OCI-LY7 (cell line): ENCODE measurements at regions not wholly inside any gene's neighbourhood (a gene's known extent, or its start where the extent isn't known, plus 50 kb on each side); places are given as distances from the start of the nearest gene placed in this dataset.

Experiments
- BruUV-seq: library from RNA; stranded (reverse); fragments of 400-500 nt; replicated peaks from 2 replicates; lab custom pipeline; 2021; lab: Mats Ljungman, UMichigan
- CTCF ChIA-PET: fragments of 300-600 bp; sonication (Branson Sonifier 250); formaldehyde crosslinking; loops from one replicate; lab custom pipeline; 2022; ENCODE audit warnings: antibody characterized with exemption; ENCODE audit not compliant: unreplicated experiment; lab: Charles Lee
- POLR2A ChIA-PET: fragments of 300-600 bp; sonication (Branson Sonifier 250); formaldehyde crosslinking; loops from one replicate; lab custom pipeline; 2022; ENCODE audit warnings: antibody characterized with exemption; lab: Charles Lee
- DNase-seq: peaks from one replicate; pipeline ENCODE4 v3.0.0-alpha.2; 2015; ENCODE audit warnings: low spot score
- H2AFZ ChIP-seq: fragments of 200-600 bp; sonication (generic), shearing (Covaris generic); 2 replicates; pipeline ENCODE4 v1.6.1; 2014; ENCODE audit warnings: mild to moderate bottlenecking, antibody characterized with exemption, low read length, moderate library complexity
- H3K27ac ChIP-seq: fragments of 200-600 bp; sonication (generic); 2 replicates; pipeline ENCODE4 v1.5.1; 2014; ENCODE audit warnings: mixed run types, low read depth, mild to moderate bottlenecking, moderate library complexity, low read length, inconsistent platforms; ENCODE audit not compliant: poor library complexity, severe bottlenecking
- H3K36me3 ChIP-seq: fragments of 200-600 bp; sonication (generic); 2 replicates; pipeline ENCODE4 v1.6.1; 2014; ENCODE audit warnings: mild to moderate bottlenecking, antibody characterized with exemption, low read length, moderate library complexity, mixed read lengths; ENCODE audit not compliant: insufficient read depth
- H3K4me1 ChIP-seq: fragments of 200-600 bp; sonication (generic); 2 replicates; pipeline ENCODE4 v1.5.1; 2014; ENCODE audit warnings: mild to moderate bottlenecking, low read length; ENCODE audit not compliant: insufficient read depth, poor library complexity, severe bottlenecking
- H3K4me2 ChIP-seq: fragments of 200-600 bp; sonication (generic); 2 replicates; pipeline ENCODE4 v1.6.1; 2014; ENCODE audit warnings: mild to moderate bottlenecking, low read length
- H3K4me3 ChIP-seq: fragments of 200-600 bp; sonication (generic); 2 replicates; pipeline ENCODE4 v1.5.1; 2014; ENCODE audit warnings: mild to moderate bottlenecking, low read depth, low read length; ENCODE audit not compliant: poor library complexity, severe bottlenecking
- H3K79me2 ChIP-seq: fragments of 200-600 bp; sonication (generic); 2 replicates; pipeline ENCODE4 v1.6.1; 2016; ENCODE audit warnings: low read depth, mild to moderate bottlenecking, low read length, moderate library complexity, mixed read lengths; ENCODE audit not compliant: insufficient read depth
- H3K9me2 ChIP-seq: fragments of 200-600 bp; sonication (generic); 2 replicates; pipeline ENCODE4 v1.6.1; 2016; ENCODE audit warnings: mild to moderate bottlenecking, low read length, mixed read lengths; ENCODE audit not compliant: insufficient read depth
- H3K9me3 ChIP-seq: fragments of 200-600 bp; sonication (generic); 2 replicates; pipeline ENCODE4 v1.6.1; 2014; ENCODE audit warnings: mild to moderate bottlenecking, mixed run types, low read length, mixed read lengths
- H4K20me1 ChIP-seq: fragments of 200-600 bp; sonication (generic); 2 replicates; pipeline ENCODE4 v1.6.1; 2014; ENCODE audit warnings: mild to moderate bottlenecking, antibody characterized with exemption, low read length, moderate library complexity, mixed read lengths; ENCODE audit not compliant: insufficient read depth
- CTCF ChIP-seq: fragments of 200-600 bp; sonication (generic); conservative IDR thresholded peaks from 2 replicates; pipeline ENCODE4 v1.5.1; 2014; ENCODE audit warnings: mild to moderate bottlenecking, antibody characterized with exemption, low read length, moderate library complexity, mixed read lengths
- EZH2phosphoT487 ChIP-seq: fragments of 200-600 bp; sonication (generic); IDR thresholded peaks from 2 replicates; pipeline ENCODE4 v1.6.1; 2018; ENCODE audit warnings: low read depth, borderline replicate concordance, mild to moderate bottlenecking, mixed run types, antibody characterized with exemption, low read length, moderate library complexity, mixed read lengths
- intact Hi-C: fragments of 100-400 bp; cut with micrococcal nuclease; formaldehyde crosslinking; loops from one replicate; pipeline ENCODE4 v1.10.0; 2022; ENCODE audit not compliant: unreplicated experiment

- Histone ChIP-seq H3K4me2 (no peak overlapping the region), H3K4me1 (no peaks in the 10 kb centered on the region), H3K9me2 (no peaks in the 10 kb centered on the region), H3K36me3 (no peaks in the 10 kb centered on the region), H3K9me3 (no peaks in the 10 kb centered on the region), H4K20me1 (no peaks in the 10 kb centered on the region), H3K4me3 (no peak overlapping the region), H3K27ac (no peak overlapping the region), H2AFZ (no peak overlapping the region), H3K79me2 (no peaks in the 10 kb centered on the region)
- ChIA-PET POLR2A (interaction anchor here (0.7 kb wide), 2 partner anchors 13 to 825 kb away, joined by 3 read pairs; no protein-coding TSS in a partner anchor), CTCF (no interaction called here)
- intact Hi-C loops, result loop anchor here (10.0 kb wide), 1 partner anchor 100 kb away; no protein-coding TSS in a partner anchor
- TF ChIP-seq CTCF (no peak), EZH2phosphoT487 (no peak)
- BruUV-seq, result no TSS peak
- DNase-seq, result no peak
Observed at GRCh38 chr2:19764998-19765397, 136.8 kb downstream of the TTC32 start.

GRCh38 chr2:19763731-19764130 is 138.1 kb downstream of the TTC32 start:
- H3K4me2 ChIP-seq, result no peak overlapping the region
- H3K9me2 ChIP-seq, result no peaks in the 10 kb centered on the region
- ChIA-PET POLR2A (no interaction called here), CTCF (no interaction called here)
- DNase-seq, result no peak
- no peaks in the 10 kb centered on the region for H3K4me1 ChIP-seq
- no peaks in the 10 kb centered on the region for H3K9me3 ChIP-seq
- H3K36me3 ChIP-seq, result no peaks in the 10 kb centered on the region
- H3K79me2 ChIP-seq, result no peaks in the 10 kb centered on the region
- no peak overlapping the region for H3K27ac ChIP-seq
- H4K20me1 ChIP-seq, result no peaks in the 10 kb centered on the region
- no peak overlapping the region for H3K4me3 ChIP-seq
- intact Hi-C loops, result loop anchor here (10.0 kb wide), 1 partner anchor 101 kb away; no protein-coding TSS in a partner anchor
- no peak overlapping the region for H2AFZ ChIP-seq
- TF ChIP-seq EZH2phosphoT487 (no peak), CTCF (no peak)
- BruUV-seq, result no TSS peak

- ChIA-PET POLR2A (no interaction called here), CTCF (no interaction called here)
- Histone ChIP-seq H3K9me3 (no peaks in the 10 kb centered on the region), H3K36me3 (no peaks in the 10 kb centered on the region), H3K4me2 (no peak overlapping the region), H3K9me2 (no peaks in the 10 kb centered on the region), H3K4me3 (no peak overlapping the region), H3K4me1 (no peaks in the 10 kb centered on the region), H2AFZ (no peak overlapping the region), H4K20me1 (no peaks in the 10 kb centered on the region), H3K27ac (no peak overlapping the region), H3K79me2 (no peaks in the 10 kb centered on the region)
- DNase-seq, result no peak
- TF ChIP-seq CTCF (no peak), EZH2phosphoT487 (no peak)
- intact Hi-C loops, result loop anchor here (10.0 kb wide), 1 partner anchor 102 kb away; no protein-coding TSS in a partner anchor
- BruUV-seq, result no TSS peak
Observed at GRCh38 chr2:19762959-19763605, 138.7 kb downstream of the TTC32 start.
